B cell (primary cell): ENCODE measurements at regions not wholly inside any gene's neighbourhood (a gene's known extent, or its start where the extent isn't known, plus 50 kb on each side); places are given as distances from the start of the nearest gene placed in this dataset.

Experiments
- ATAC-seq: fragments of 200-7000 bp; cut with Tn5 transposase; one replicate; pipeline ENCODE4 v1.10.0; 2021; ENCODE audit warnings: low read depth, mild to moderate bottlenecking, moderate number of reproducible peaks, moderate library complexity
- CTCF ChIA-PET: fragments of 350-600 bp; sonication (Branson Sonifier 250); formaldehyde crosslinking; loops from one replicate; lab custom pipeline; 2021; ENCODE audit warnings: antibody characterized with exemption, inconsistent platforms; lab: Charles Lee
- POLR2A ChIA-PET: fragments of 350-600 bp; sonication (Branson Sonifier 250); formaldehyde crosslinking; loops from one replicate; lab custom pipeline; 2021; ENCODE audit warnings: antibody characterized with exemption; lab: Charles Lee
- DNase-seq: peaks from one replicate; pipeline ENCODE4 v3.0.0; 2013
- H2AFZ ChIP-seq: 2 replicates; pipeline ENCODE4 v1.6.1; 2012; ENCODE audit warnings: mild to moderate bottlenecking, low read depth, low read length; ENCODE audit not compliant: insufficient read depth, poor library complexity, severe bottlenecking
- H3K27ac ChIP-seq, 2 donors: 1 replicate in 1 of 2; 2 replicates in 1 of 2; pipeline ENCODE4 v1.5.1; 2012 to 2013; ENCODE audit warnings: low read length in 2 of 2, mild to moderate bottlenecking in 2 of 2, moderate library complexity in 1 of 2
- H3K27me3 ChIP-seq, 4 experiments: fragments of 200-600 bp in 1 of 4; sonication (generic) in 1 of 4; replicated peaks in 1 of 4; 1 replicate in 2 of 4; 2 replicates in 2 of 4; pipeline versions ENCODE4 v1.6.1 to v1.7.0; 2013 to 2016; ENCODE audit warnings: low read length in 3 of 4, mild to moderate bottlenecking in 2 of 4, mixed read lengths in 1 of 4, moderate library complexity in 1 of 4; ENCODE audit not compliant: insufficient read depth in 4 of 4, control insufficient read depth in 3 of 4; ENCODE audit errors: control extremely low read depth in 1 of 4
- H3K36me3 ChIP-seq, 2 experiments: replicated peaks in 1 of 2; 1 replicate in 1 of 2; 2 replicates in 1 of 2; pipeline versions ENCODE4 v1.6.1 to v1.7.1; 2013; ENCODE audit warnings: low read length in 1 of 2; ENCODE audit not compliant: insufficient read depth in 2 of 2, control insufficient read depth in 1 of 2; ENCODE audit errors: control extremely low read depth in 1 of 2, extremely low read depth in 1 of 2
- H3K4me1 ChIP-seq, 2 donors: fragments of 200-600 bp in 1 of 2; sonication (generic) in 1 of 2; 1 replicate in 1 of 2; 2 replicates in 1 of 2; pipeline versions ENCODE4 v1.5.1 to v1.6.1; 2013 to 2017; ENCODE audit warnings: low read length in 2 of 2; ENCODE audit not compliant: control insufficient read depth in 2 of 2, insufficient read depth in 2 of 2
- H3K4me2 ChIP-seq: replicated peaks from 2 replicates; pipeline ENCODE3; 2012; ENCODE audit warnings: mild to moderate bottlenecking, low read depth, low read length; ENCODE audit not compliant: poor library complexity, severe bottlenecking
- H3K4me3 ChIP-seq, 5 experiments: fragments of 200-600 bp in 1 of 5; sonication (generic) in 1 of 5; 1 replicate in 3 of 5; 2 replicates in 2 of 5; pipeline versions ENCODE4 v1.5.1 to v1.7.0; 2011 to 2016; ENCODE audit warnings: low read length in 4 of 5, mild to moderate bottlenecking in 4 of 5, low read depth in 2 of 5, control low read depth in 1 of 5, moderate library complexity in 1 of 5; ENCODE audit not compliant: insufficient read depth in 1 of 5; ENCODE audit errors: control extremely low read depth in 1 of 5, extremely low read depth in 1 of 5
- H3K79me2 ChIP-seq: fragments of 200-600 bp; sonication (generic); one replicate; pipeline ENCODE4 v1.6.0; 2016; ENCODE audit warnings: low read length; ENCODE audit not compliant: control insufficient read depth, insufficient read depth
- H3K9ac ChIP-seq: fragments of 200-600 bp; sonication (generic); 2 replicates; pipeline ENCODE4 v1.6.1; 2017; ENCODE audit warnings: mild to moderate bottlenecking, low read length, moderate library complexity
- H3K9me3 ChIP-seq, 3 donors: one replicate each; pipeline versions ENCODE4 v1.6.1 to v1.7.1; 2013; ENCODE audit warnings: low read length in 2 of 3; ENCODE audit not compliant: control insufficient read depth in 2 of 3, insufficient read depth in 1 of 3; ENCODE audit errors: control extremely low read depth in 1 of 3
- H4K20me1 ChIP-seq: 2 replicates; pipeline ENCODE4 v1.6.0; 2012; ENCODE audit warnings: mild to moderate bottlenecking, low read length; ENCODE audit not compliant: insufficient read depth, control insufficient read depth, poor library complexity, severe bottlenecking
- H3K27ac Mint-ChIP-seq: one replicate; pipeline ENCODE4 v1.8.0; 2021; ENCODE audit warnings: mixed read lengths
- H3K27me3 Mint-ChIP-seq: one replicate; pipeline ENCODE4 v1.8.0; 2021; ENCODE audit warnings: mixed read lengths
- H3K4me1 Mint-ChIP-seq: one replicate; pipeline ENCODE4 v1.8.0; 2021; ENCODE audit warnings: mixed read lengths
- H3K4me3 Mint-ChIP-seq: one replicate; pipeline ENCODE4 v1.8.0; 2021; ENCODE audit warnings: mixed read lengths
- H3K9me3 Mint-ChIP-seq: one replicate; pipeline ENCODE4 v1.8.0; 2022; ENCODE audit warnings: mixed read lengths; ENCODE audit not compliant: insufficient read depth
- CTCF ChIP-seq: fragments of 200-600 bp; IDR thresholded peaks from one replicate; pipeline ENCODE4 v1.8.0; 2022; ENCODE audit warnings: antibody characterized with exemption, mild to moderate bottlenecking
- EZH2 ChIP-seq: IDR thresholded peaks from 2 replicates; pipeline ENCODE4 v1.6.1; 2012; ENCODE audit warnings: borderline replicate concordance, low read depth, mild to moderate bottlenecking, moderate library complexity, low read length; ENCODE audit not compliant: insufficient read depth, poor library complexity, severe bottlenecking
- WGBS: methylation state at CpG from one replicate; pipeline ENCODE4 v1.1.5; 2013; ENCODE audit warnings: missing lambda C conversion rate; ENCODE audit not compliant: insufficient coverage; 5-methylcytosine and 5-hydroxymethylcytosine counted together
- intact Hi-C: fragments of 100-400 bp; cut with micrococcal nuclease; formaldehyde crosslinking; loops from one replicate; pipeline ENCODE4 v1.10.0; 2022

GRCh38 chrX:45449982-45450381 is 249.3 kb upstream of the DIPK2B start:
- H3K79me2 ChIP-seq = no peaks in the 10 kb centered on the region
- Mint-ChIP-seq H3K4me1 (no peaks in the 10 kb centered on the region), H3K4me3 (no peak overlapping the region), H3K9me3 (no peaks in the 10 kb centered on the region), H3K27ac (no peak overlapping the region), H3K27me3 (peaks cover 14% of the 10 kb centered on the region)
- no peaks in the 10 kb centered on the region for H3K27me3 ChIP-seq
- ChIA-PET POLR2A (no interaction called here), CTCF (no interaction called here)
- TF ChIP-seq CTCF = no peak
- TF ChIP-seq EZH2 = no peak
- no peaks in the 10 kb centered on the region for H3K4me1 ChIP-seq
- ATAC-seq = no peak
- H3K4me2 ChIP-seq = no peak overlapping the region
- no peaks in the 10 kb centered on the region for H3K9me3 ChIP-seq
- H2AFZ ChIP-seq = no peak overlapping the region
- no peak overlapping the region for H3K4me3 ChIP-seq
- WGBS = 100% methylated on average over 1 of the region's 1 CpG
- no peak overlapping the region for H3K27ac ChIP-seq
- DNase-seq = no peak
- intact Hi-C loops = no loop called here
- no peak overlapping the region for H3K9ac ChIP-seq
- no peaks in the 10 kb centered on the region for H3K36me3 ChIP-seq
- no peaks in the 10 kb centered on the region for H4K20me1 ChIP-seq

GRCh38 chrX:45447995-45448394 is 247.3 kb upstream of the DIPK2B start:
- Histone ChIP-seq H3K4me3 (no peak overlapping the region), H3K27me3 (peaks cover 0 to 4% (median 0%) of the 10 kb centered on the region in 4 experiments), H3K4me2 (no peak overlapping the region), H3K4me1 (no peaks in the 10 kb centered on the region), H3K79me2 (no peaks in the 10 kb centered on the region), H3K27ac (no peak overlapping the region), H2AFZ (no peak overlapping the region), H3K9me3 (no peaks in the 10 kb centered on the region), H3K36me3 (no peaks in the 10 kb centered on the region), H3K9ac (no peak overlapping the region), H4K20me1 (no peaks in the 10 kb centered on the region)
- no peaks in the 10 kb centered on the region for H3K9me3 Mint-ChIP-seq
- CTCF ChIA-PET = no interaction called here
- H3K4me3 Mint-ChIP-seq = no peak overlapping the region
- H3K4me1 Mint-ChIP-seq = no peaks in the 10 kb centered on the region
- ATAC-seq (no peak), DNase-seq (no peak)
- intact Hi-C loops = no loop called here
- H3K27me3 Mint-ChIP-seq = peaks cover 18% of the 10 kb centered on the region
- TF ChIP-seq CTCF (no peak), EZH2 (no peak)
- POLR2A ChIA-PET = no interaction called here
- H3K27ac Mint-ChIP-seq = no peak overlapping the region
